KMS-11 (cell line): ENCODE measurements at regions not wholly inside any gene's neighbourhood (a gene's known extent, or its start where the extent isn't known, plus 50 kb on each side); places are given as distances from the start of the nearest gene placed in this dataset.

Source experiments
- H2AFZ ChIP-seq: fragments of 200-600 bp; sonication (generic); 2 replicates; pipeline ENCODE4 v1.6.1; 2016; ENCODE audit warnings: antibody characterized with exemption, mixed run types, low read depth
- H3K27ac ChIP-seq: fragments of 200-600 bp; sonication (generic); 2 replicates; pipeline ENCODE4 v1.6.1; 2016; ENCODE audit warnings: mild to moderate bottlenecking, mixed run types
- H3K27me3 ChIP-seq: fragments of 200-600 bp; sonication (generic); 2 replicates; pipeline ENCODE4 v1.6.1; 2017; ENCODE audit warnings: mild to moderate bottlenecking, low read depth, mixed run types, moderate library complexity; ENCODE audit not compliant: insufficient read depth
- H3K36me3 ChIP-seq: fragments of 200-600 bp; sonication (generic); 2 replicates; pipeline ENCODE4 v1.6.1; 2017; ENCODE audit warnings: mild to moderate bottlenecking, mixed run types; ENCODE audit not compliant: insufficient read depth
- H3K4me1 ChIP-seq: fragments of 200-600 bp; sonication (generic); 2 replicates; pipeline ENCODE4 v1.6.1; 2016; ENCODE audit warnings: mild to moderate bottlenecking, low read depth, mixed run types; ENCODE audit not compliant: poor library complexity, severe bottlenecking
- H3K4me2 ChIP-seq: fragments of 200-600 bp; sonication (generic); 2 replicates; pipeline ENCODE4 v1.7.0; 2016; ENCODE audit warnings: mild to moderate bottlenecking, mixed run types
- H3K4me3 ChIP-seq: fragments of 200-600 bp; sonication (generic); IDR thresholded peaks from 2 replicates; pipeline ENCODE4 v1.6.1; 2017; ENCODE audit warnings: low read depth, low read length, mixed read lengths; ENCODE audit not compliant: insufficient read depth
- H3K79me2 ChIP-seq: fragments of 200-600 bp; sonication (generic); 2 replicates; pipeline ENCODE4 v1.6.1; 2016; ENCODE audit warnings: low read depth, mixed run types; ENCODE audit not compliant: insufficient read depth
- H3K9ac ChIP-seq: fragments of 200-600 bp; sonication (generic); 2 replicates; pipeline ENCODE4 v1.6.1; 2016; ENCODE audit warnings: mild to moderate bottlenecking, mixed run types
- H4K20me1 ChIP-seq: fragments of 200-600 bp; sonication (generic); 2 replicates; pipeline ENCODE4 v1.6.1; 2016; ENCODE audit warnings: mild to moderate bottlenecking, mixed run types; ENCODE audit not compliant: insufficient read depth
- CTCF ChIP-seq: fragments of 200-600 bp; sonication (generic); conservative IDR thresholded peaks from 2 replicates; pipeline ENCODE4 v1.6.1; 2017; ENCODE audit warnings: low read depth, mild to moderate bottlenecking, antibody characterized with exemption, low read length, moderate library complexity, mixed read lengths

- H3K4me2 ChIP-seq = no peak overlapping the region
- no peak for TF ChIP-seq CTCF
- H4K20me1 ChIP-seq = no peaks in the 10 kb centered on the region
- no peaks in the 10 kb centered on the region for H3K36me3 ChIP-seq
- H3K27ac ChIP-seq = no peak overlapping the region
- no peak overlapping the region for H2AFZ ChIP-seq
- no peaks in the 10 kb centered on the region for H3K4me1 ChIP-seq
- H3K9ac ChIP-seq = no peak overlapping the region
- H3K79me2 ChIP-seq = no peaks in the 10 kb centered on the region
- H3K4me3 ChIP-seq = no peak overlapping the region
- H3K27me3 ChIP-seq = no peaks in the 10 kb centered on the region
These were observed 644.3 kb downstream of the CBLN2 start for GRCh38 chr18:71899707-71900472.

GRCh38 chr18:71899183-71899582, 645.0 kb downstream of the CBLN2 start:
- TF ChIP-seq CTCF = no peak
- Histone ChIP-seq H3K27ac (no peak overlapping the region), H3K4me1 (no peaks in the 10 kb centered on the region), H3K4me2 (no peak overlapping the region), H3K9ac (no peak overlapping the region), H3K36me3 (no peaks in the 10 kb centered on the region), H3K27me3 (no peaks in the 10 kb centered on the region), H3K4me3 (no peak overlapping the region), H2AFZ (no peak overlapping the region), H4K20me1 (no peaks in the 10 kb centered on the region), H3K79me2 (no peaks in the 10 kb centered on the region)

- H3K4me2 ChIP-seq = no peak overlapping the region
- no peak overlapping the region for H2AFZ ChIP-seq
- H3K27me3 ChIP-seq = no peaks in the 10 kb centered on the region
- no peaks in the 10 kb centered on the region for H4K20me1 ChIP-seq
- H3K79me2 ChIP-seq = no peaks in the 10 kb centered on the region
- no peaks in the 10 kb centered on the region for H3K4me1 ChIP-seq
- no peak overlapping the region for H3K27ac ChIP-seq
- TF ChIP-seq CTCF = no peak
- no peak overlapping the region for H3K9ac ChIP-seq
- no peaks in the 10 kb centered on the region for H3K36me3 ChIP-seq
- no peak overlapping the region for H3K4me3 ChIP-seq
These were observed 656.6 kb downstream of the CBLN2 start for GRCh38 chr18:71887509-71887908.

GRCh38 chr18:71878226-71878625, 665.9 kb downstream of the CBLN2 start:
- Histone ChIP-seq H4K20me1 (no peaks in the 10 kb centered on the region), H2AFZ (no peak overlapping the region), H3K4me3 (no peak overlapping the region), H3K27me3 (no peaks in the 10 kb centered on the region), H3K4me2 (no peak overlapping the region), H3K4me1 (peaks cover 9% of the 10 kb centered on the region), H3K36me3 (no peaks in the 10 kb centered on the region), H3K27ac (no peak overlapping the region), H3K9ac (no peak overlapping the region), H3K79me2 (no peaks in the 10 kb centered on the region)
- TF ChIP-seq CTCF = no peak
